Spleen (tissue), 11 donors: ENCODE measurements at regions not wholly inside any gene's neighbourhood (a gene's known extent, or its start where the extent isn't known, plus 50 kb on each side); places are given as distances from the start of the nearest gene placed in this dataset.
A peak's percentile ranks its signal among the peaks of the same experiment; 100 is the strongest.
"Not testable (repeated sequence)": the region's sequence is repeated elsewhere in the genome, so short reads cannot be mapped to it uniquely, and the experiment has no call there.

ENCODE experiments used
- DNase-seq: peaks from one replicate; pipeline ENCODE4 v3.0.0-alpha.2; 2020
- H3K27ac ChIP-seq, 8 donors: fragments of 200-600 bp; sonication (generic) in 7 of 8; 1 replicate in 4 of 8; 2 replicates in 4 of 8; pipeline versions ENCODE4 v1.5.0 to v1.8.0; 2016 to 2021; ENCODE audit warnings: inconsistent platforms in 4 of 8, mild to moderate bottlenecking in 4 of 8, moderate library complexity in 1 of 8
- H3K27me3 ChIP-seq, 7 donors: fragments of 200-600 bp; sonication (generic) in 6 of 7; replicated peaks in 1 of 7; 1 replicate in 4 of 7; 2 replicates in 3 of 7; pipeline versions ENCODE4 v1.5.0 to v1.8.0; 2016 to 2021; ENCODE audit warnings: inconsistent platforms in 3 of 7, mild to moderate bottlenecking in 1 of 7
- H3K36me3 ChIP-seq, 6 donors: fragments of 200-600 bp; sonication (generic) in 5 of 6; 1 replicate in 4 of 6; 2 replicates in 2 of 6; pipeline versions ENCODE4 v1.5.0 to v1.8.0; 2016 to 2021; ENCODE audit warnings: inconsistent platforms in 2 of 6
- H3K4me1 ChIP-seq, 6 donors: fragments of 200-600 bp; sonication (generic) in 5 of 6; 1 replicate in 3 of 6; 2 replicates in 3 of 6; pipeline versions ENCODE4 v1.5.0 to v1.8.0; 2016 to 2021; ENCODE audit warnings: inconsistent platforms in 3 of 6
- H3K4me3 ChIP-seq, 8 donors: fragments of 200-600 bp; sonication (generic) in 7 of 8; 1 replicate in 4 of 8; 2 replicates in 4 of 8; pipeline versions ENCODE4 v1.5.0 to v1.8.0; 2016 to 2021; ENCODE audit warnings: inconsistent platforms in 4 of 8, mild to moderate bottlenecking in 4 of 8, moderate library complexity in 2 of 8
- H3K9me3 ChIP-seq, 8 donors: fragments of 200-600 bp; sonication (generic) in 7 of 8; 1 replicate in 4 of 8; 2 replicates in 4 of 8; pipeline versions ENCODE4 v1.5.0 to v1.8.0; 2016 to 2021; ENCODE audit warnings: inconsistent platforms in 4 of 8
- CTCF ChIP-seq, 11 experiments: fragments of 200-600 bp in 7 of 11; fragments of 450-650 bp in 4 of 11; sonication (generic) in 4 of 11; IDR thresholded peaks in 8 of 11; conservative IDR thresholded peaks in 3 of 11; 1 replicate in 7 of 11; 2 replicates in 4 of 11; pipeline versions ENCODE4 v1.4.0 to v1.8.0; 2016 to 2021; ENCODE audit warnings: antibody characterized with exemption in 11 of 11, inconsistent platforms in 4 of 11, mild to moderate bottlenecking in 1 of 11
- POLR2A ChIP-seq, 3 donors: fragments of 450-650 bp; IDR thresholded peaks; one replicate each; pipeline ENCODE4 v1.5.1; 2017; ENCODE audit warnings: antibody characterized with exemption in 3 of 3, mild to moderate bottlenecking in 1 of 3
- POLR2AphosphoS5 ChIP-seq, 3 donors: sonication (generic); formaldehyde crosslinking; IDR thresholded peaks; one replicate each; pipeline ENCODE4 v1.5.1; 2017; ENCODE audit warnings: antibody characterized with exemption in 3 of 3
- WGBS, 5 donors: extraction: QIAGEN DNeasy Blood & Tissue Kit in 3 of 5; methylation state at CpG; one replicate each; pipeline versions ENCODE4 v1.1.5 to v1.1.7; 2013 to 2018; 5-methylcytosine and 5-hydroxymethylcytosine counted together
- intact Hi-C: fragments of 100-400 bp; cut with DNase I; formaldehyde crosslinking; loops from one replicate; pipeline ENCODE4 v1.15.0; 2023; ENCODE audit warnings: low total_unique reads
- donor health status: healthy with polysubstance abuse.
- donor health status: DM: no; HTN: no; CAD: no; lungs with moderate emphysema.
- donor health status: DM: no; HTN: no; CAD: no.
- donor health status: Bipolar disorder and iron deficiency.
- donor health status: healthy.
- donor health status: DM: no; HTN: no; CAD: no.
- donor health status: DM: yes; HTN: yes; CAD: no.

GRCh38 chrX:83749736-83750135, 111.2 kb upstream of the CYLC1 start:
- H3K4me3 ChIP-seq, DNase-seq, H3K9me3 ChIP-seq, H3K36me3 ChIP-seq, H3K4me1 ChIP-seq, H3K27me3 ChIP-seq, H3K27ac ChIP-seq, intact Hi-C loops: not testable (repeated sequence)
- WGBS, 5 donors, result 87 to 94% (median 90%) methylated on average over 17 to 23 of the region's 23 CpGs

GRCh38 chrX:83750451-83750850, 110.5 kb upstream of the CYLC1 start:
- H3K4me1 ChIP-seq, intact Hi-C loops, H3K36me3 ChIP-seq, DNase-seq, H3K9me3 ChIP-seq, H3K27ac ChIP-seq, H3K27me3 ChIP-seq, H3K4me3 ChIP-seq: not testable (repeated sequence)
- 85 to 100% (median 90%) methylated on average over 1 to 15 of the region's 15 CpGs for WGBS, 5 donors

GRCh38 chrX:83759872-83760271, 101.1 kb upstream of the CYLC1 start:
- 7 to 21% (median 14%) methylated on average over 1 of the region's 1 CpG for WGBS, 5 donors
- DNase-seq, result no peak
- no peak overlapping the region for H3K27ac ChIP-seq
- intact Hi-C loops, result no loop called here
- H3K27me3 ChIP-seq, result no peaks in the 10 kb centered on the region
- no peaks in the 10 kb centered on the region for H3K36me3 ChIP-seq
- TF ChIP-seq POLR2AphosphoS5 (IDR thresholded peaks at IDR 0.05), result no peak
- no peak for TF ChIP-seq POLR2A (IDR thresholded peaks at IDR 0.05)
- TF ChIP-seq CTCF (IDR thresholded peaks at IDR 0.05 in 8 of 11, conservative IDR thresholded peaks at IDR 0.05 in 3 of 11), result peak in 2 of 11 experiments; percentile 4 to 8
- no peak overlapping the region for H3K4me3 ChIP-seq
- H3K4me1 ChIP-seq, result no peaks in the 10 kb centered on the region
- H3K9me3 ChIP-seq, result no peaks in the 10 kb centered on the region

- Histone ChIP-seq H3K9me3 (no peaks in the 10 kb centered on the region), H3K4me1 (no peaks in the 10 kb centered on the region), H3K36me3 (no peaks in the 10 kb centered on the region), H3K27me3 (no peaks in the 10 kb centered on the region), H3K27ac (no peak overlapping the region), H3K4me3 (no peak overlapping the region)
- 11 to 31% (median 20%) methylated on average over 1 of the region's 1 CpG for WGBS, 5 donors
- intact Hi-C loops, result no loop called here
- no peak for TF ChIP-seq POLR2AphosphoS5 (IDR thresholded peaks at IDR 0.05)
- TF ChIP-seq POLR2A (IDR thresholded peaks at IDR 0.05), result no peak
- TF ChIP-seq CTCF (IDR thresholded peaks at IDR 0.05 in 8 of 11, conservative IDR thresholded peaks at IDR 0.05 in 3 of 11), result no peak
- no peak for DNase-seq
Observed at GRCh38 chrX:83771664-83772063, 89.3 kb upstream of the CYLC1 start.
